DMS153 treated with DMSO at 0.1 percent for 48 hours (cell line): ENCODE measurements at regions not wholly inside any gene's neighbourhood (a gene's known extent, or its start where the extent isn't known, plus 50 kb on each side); places are given as distances from the start of the nearest gene placed in this dataset.

ENCODE experiments used
- DNase-seq: peaks from one replicate; lab custom pipeline; 2025; ENCODE audit not compliant: unreplicated experiment; lab: John Stamatoyannopoulos, UW

DNA sequence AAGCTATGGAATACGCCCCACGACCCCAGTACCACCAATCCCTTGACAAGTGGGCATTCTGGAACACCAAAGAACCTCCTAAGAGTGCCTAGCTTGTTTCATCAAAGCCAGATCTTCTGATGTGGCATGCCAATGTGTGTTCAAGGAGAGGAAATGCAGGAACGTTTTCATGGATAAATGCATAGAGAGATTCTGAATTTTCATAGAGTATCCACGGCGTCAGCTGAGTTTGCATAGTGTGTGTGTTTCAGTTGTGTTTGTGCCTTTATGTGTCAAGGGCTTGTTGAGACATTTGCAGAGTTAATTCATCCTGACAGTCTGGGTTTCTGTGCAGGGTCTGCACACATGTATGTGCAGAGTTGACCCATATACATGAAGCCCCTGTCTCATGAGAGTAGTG is 172.7 kb upstream of the LRFN2 start:
- no peak for DNase-seq

DNA sequence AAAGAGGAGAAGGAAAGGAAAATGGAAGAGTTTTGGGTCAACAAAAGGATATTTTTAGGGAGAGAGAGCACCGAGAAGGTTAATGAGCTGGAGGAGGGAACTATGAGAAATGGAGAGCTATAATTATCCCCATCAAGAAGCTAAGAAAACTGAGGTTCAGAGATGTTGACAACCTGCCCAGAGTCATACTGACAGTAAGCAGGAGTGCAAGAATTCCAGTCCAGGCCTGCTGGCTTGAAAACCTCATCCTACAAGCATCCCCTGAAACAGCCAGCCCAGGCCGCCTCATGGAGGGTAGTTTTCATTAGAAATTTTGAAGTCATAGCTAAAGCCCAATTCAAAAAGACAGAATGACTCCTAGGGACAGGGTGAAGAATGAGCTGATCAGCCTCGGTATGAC is 172.1 kb upstream of the LRFN2 start:
- no peak for DNase-seq

DNA sequence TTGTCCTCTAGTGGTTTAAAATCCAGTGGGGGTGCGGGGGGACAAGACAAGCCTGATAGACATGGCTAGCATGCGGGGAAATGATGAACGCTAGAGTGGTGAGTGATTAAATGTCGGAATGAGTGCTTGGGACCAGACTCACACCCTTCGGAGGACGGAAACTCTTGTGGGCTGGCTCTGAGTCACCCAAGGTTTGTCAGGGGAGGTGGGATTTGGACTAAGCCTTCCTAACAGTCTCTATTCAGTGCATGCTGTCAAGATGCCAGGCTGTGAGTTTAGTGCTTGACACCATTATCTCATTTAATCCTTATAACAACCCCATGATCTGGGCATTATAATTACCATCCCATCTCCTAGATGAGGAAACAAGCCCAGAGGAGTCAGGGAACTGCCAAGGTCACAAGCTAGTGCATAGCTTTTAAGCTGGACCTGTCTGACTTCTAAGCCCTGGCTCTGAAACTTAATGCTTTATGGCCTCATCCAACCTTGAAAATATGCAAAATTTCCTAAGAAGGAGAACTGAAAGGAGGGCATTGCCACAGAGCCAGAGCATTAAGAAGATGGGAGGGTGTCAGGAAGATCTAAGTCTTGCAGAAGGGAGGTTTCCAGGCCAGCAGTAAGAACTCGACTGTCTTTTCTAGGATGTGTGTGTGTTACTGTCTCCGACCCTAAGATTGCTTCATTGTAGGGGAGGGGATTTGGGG is 168.7 kb upstream of the LRFN2 start:
- DNase-seq = no peak

DNA sequence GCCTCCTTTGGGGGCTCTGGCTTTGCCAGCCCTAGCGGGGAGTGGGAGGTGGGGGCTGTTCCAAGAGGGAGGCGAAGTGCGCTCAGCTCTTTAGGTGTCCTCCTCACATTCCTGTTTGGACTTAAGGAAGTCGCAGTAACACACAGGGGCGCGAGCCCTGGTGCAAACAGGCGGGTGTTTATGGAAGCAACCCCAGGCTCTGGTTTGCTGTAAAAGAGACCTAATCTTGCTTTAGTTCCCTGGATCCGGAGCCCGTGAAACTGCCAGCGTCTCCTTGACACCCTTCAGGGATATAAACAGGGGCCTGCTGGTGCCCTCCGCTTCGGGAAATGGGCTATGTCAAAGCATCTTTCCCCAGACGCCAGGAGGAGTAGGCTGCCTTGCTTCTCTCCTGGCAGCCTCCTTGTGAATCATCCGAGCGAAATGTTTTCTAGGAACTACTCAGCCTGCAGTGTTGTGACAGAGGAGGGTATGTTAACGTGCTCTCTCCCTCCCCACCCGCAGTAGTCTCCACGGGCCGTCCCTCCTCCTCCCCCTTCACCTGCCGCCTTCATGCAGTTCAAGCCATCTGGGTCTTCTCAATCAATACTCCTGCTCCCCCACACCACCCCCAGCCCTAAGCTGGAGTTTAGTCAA is 168.0 kb upstream of the LRFN2 start:
- DNase-seq = no peak

DNA sequence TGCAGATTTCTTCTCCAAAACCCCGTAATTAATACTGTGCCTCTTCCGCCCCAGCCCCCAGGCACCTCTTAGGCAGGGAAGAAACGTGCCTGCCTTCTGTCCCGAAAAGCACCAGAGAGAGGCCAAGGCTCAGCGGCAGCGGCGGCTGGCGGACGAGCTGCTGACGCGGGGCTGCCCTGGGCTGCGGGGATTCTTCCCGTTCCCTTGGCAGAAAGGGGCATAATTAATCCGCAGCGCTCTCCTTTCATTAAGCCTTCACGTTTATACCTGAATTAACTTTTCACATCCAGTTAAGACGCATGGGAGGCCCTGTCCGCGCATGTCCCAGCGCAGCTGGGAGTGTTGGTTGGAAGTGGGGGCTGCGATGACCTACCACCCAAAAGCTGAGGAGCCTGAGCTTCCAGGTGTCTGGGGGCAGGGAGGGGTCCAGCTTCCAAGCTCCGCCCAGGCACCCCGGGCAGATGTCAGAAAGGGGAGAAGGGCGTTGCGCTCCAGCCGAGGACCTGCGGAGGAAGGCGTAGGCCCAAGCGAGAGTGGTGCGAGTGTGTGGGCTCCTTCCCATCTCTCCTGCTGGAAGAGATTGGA is 167.4 kb upstream of the LRFN2 start:
- DNase-seq = no peak

DNA sequence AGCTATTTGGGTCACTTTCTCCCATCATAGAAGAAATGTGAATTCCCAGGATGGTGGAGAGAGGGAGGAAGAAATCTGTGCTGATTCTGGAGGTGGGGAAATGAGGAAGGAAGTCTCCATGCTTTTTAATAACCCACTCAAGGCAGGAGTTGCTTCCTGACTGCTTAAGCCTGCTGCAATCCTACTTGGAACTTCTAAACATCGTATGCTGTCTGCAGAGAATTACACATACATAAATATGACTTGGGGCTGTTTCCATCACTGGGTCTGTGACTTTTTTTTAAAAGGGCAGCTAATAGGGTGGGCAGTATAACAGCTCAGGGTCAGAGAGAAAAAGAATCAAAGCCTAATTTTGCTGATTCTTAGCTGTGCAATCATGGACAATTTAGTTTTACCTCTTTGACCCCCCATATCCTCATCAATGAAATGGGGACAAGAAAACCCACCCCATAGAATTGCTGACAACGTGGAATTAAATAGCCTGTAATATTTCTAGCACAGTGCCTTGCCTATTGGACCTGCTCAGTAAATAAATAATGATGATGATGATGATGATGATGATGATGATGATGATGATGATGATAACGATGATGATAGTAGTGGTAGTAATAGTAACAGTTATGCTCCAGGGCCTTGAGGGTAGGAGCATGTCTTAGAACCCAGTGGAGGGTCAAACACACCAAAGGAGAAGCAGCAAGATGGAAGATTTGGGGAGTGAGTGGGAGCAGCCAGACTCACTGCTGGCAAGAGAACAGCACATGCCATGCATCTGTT is 166.7 kb upstream of the LRFN2 start:
- no peak for DNase-seq

DNA sequence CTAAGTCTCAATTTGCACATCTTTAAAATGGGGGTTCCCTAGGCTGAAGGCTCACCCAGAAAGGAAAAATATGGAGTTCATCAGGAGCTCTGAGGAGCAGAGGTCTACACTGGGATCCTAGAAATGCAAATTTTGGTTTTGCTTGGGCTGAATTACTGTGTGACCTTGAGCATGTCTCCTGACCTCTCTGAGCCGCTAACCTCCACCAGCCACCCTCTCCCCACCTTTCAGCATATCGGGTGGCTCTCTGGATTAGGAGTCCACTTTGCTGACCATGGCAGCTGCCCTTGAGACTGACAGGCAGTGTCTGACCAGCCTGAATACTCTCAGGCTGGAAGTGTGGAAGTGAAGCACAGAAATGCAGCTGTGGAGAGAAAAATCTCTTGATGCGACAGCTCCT is 165.9 kb upstream of the LRFN2 start:
- no peak for DNase-seq

DNA sequence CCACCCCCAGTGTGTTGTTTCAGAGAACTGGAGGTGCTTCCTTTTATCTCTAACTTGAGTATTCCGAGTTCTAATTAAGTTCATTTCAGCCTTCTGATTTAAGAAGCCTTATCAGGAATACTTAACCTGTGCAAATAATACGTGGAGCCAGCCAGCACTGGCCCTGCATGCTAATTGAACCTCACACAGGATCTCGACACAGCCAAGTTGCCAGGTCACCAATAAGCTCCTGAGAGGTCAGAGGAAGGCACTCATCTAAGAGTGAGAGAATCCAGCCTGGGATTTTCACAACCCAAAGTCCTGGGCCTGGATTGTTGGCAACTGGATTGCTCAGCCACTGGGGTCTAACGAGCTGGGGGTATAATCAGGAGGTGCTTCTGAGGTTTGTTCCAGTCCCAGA is 157.7 kb upstream of the LRFN2 start:
- DNase-seq = no peak

DNA sequence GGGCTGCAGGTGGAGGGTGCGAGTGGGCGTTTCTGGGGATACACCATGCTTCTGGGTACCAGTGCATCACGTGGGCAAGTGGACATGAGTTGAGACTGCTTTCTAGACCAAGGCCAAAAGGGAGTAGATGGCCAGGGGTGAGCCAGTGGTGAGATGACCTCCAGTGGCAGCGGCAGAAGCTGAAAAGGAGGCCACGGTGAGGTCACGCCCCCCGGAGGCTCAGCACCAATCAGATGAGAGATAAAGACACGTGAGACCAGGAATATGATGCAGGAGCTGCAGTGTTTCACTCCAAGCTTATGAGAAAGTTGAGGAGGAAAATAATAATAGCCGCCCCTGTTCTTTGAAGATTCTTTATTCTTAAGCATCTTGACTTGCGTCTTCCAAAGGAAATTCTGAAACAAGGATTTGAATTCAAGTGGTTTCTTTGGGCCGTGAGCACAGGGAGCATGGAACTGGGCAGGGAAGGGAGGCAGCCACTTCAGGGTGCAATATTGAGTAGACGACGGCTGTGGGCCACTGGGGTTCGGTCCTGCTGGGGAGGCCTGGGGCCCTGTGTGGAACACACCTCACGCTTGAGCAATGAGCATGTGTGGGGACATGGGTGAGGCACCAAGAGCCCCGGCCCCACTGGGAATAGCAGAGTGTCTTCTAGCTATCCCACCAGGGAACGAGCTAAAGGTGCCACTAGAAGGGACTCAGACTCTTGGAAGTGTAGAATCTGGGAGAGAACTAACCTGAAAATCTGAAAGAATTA is 156.7 kb upstream of the LRFN2 start:
- no peak for DNase-seq

DNA sequence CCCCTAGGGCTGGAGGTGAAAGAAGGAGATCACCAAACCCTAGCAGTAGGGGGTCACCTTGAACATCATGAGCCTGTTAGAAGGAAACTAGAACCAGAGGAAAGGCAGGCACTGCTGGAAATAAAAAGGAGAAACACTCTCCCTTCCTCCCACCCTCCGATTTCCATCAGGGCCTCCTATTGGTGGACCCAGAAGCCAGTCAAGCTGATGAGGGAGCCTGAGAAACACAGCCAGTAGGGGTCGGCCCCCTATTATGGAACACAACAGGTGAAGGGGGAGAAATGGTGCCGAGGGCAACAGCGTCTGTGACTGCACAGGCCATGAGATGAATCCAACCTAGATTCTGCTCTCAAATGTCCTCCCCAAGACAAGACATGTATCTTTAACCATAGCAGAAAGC is 156.1 kb upstream of the LRFN2 start:
- DNase-seq = no peak

DNA sequence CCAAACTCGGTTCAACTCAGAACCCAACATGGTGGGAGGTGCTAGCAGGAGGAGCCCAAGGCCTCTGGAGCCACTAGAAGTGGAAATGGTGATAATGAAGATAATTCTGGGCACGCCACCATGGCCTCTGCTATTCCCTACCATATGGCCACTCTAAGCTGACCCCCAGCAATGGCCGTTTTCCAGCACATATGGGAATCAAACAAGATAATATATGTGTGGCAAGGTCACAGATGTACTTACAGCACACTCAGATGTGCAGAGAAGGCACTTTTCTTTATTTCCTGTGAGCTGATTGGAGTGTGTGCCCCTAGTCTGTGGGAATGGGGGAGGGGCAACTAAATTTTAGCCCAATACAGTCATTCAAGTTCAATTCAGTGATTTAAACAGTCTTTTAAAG is 153.4 kb upstream of the LRFN2 start:
- DNase-seq = no peak

DNA sequence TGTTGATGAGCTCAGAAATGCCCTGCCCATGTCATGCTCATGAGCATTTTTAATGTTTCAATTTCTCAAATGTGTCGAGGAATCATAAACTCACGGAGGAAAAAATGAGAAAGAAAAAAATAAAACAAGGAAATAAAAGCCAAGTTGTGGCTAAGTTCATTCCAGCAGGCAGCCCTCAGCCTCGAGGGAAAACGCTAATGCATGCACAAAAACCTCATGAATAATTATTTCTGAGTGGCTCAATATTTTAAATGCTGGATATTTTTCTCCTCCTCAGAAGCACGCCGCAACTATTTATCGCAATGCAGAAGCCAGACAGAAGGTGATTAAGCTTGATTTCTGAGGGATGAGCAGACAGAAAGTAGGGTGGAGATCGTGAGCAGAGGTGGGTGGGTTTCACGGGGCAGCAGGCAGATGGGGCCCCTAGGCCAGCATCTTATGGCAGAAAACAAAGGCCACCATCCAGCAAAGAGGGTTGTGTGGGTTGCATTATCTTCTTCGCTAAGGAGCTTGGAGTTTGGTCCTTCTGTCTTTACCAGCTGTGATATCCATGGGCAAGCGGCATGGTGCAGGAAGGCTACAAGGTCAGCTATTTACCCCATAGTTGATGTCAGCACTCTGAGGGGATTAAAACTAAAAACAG is 151.5 kb upstream of the LRFN2 start:
- DNase-seq = no peak

DNA sequence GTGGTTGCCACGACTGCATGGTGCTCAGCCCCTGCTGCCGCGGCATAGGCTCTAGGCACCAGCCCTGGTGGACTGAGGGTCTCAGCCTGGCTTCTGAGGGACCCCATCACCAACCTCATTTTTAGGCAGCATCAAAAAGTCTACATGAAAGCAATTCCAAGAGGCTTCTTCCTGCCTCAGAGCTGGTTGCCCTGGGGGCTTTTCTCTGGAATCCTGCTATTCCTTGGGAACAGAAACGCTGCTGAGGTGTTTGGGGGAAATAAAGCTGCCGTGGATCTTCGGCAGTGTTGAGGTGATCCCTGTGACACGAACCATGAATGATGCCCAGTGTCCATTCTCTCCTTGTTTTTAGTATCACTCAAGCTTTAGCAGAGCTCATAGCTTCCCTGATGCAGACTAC is 148.4 kb upstream of the LRFN2 start:
- no peak for DNase-seq

DNA sequence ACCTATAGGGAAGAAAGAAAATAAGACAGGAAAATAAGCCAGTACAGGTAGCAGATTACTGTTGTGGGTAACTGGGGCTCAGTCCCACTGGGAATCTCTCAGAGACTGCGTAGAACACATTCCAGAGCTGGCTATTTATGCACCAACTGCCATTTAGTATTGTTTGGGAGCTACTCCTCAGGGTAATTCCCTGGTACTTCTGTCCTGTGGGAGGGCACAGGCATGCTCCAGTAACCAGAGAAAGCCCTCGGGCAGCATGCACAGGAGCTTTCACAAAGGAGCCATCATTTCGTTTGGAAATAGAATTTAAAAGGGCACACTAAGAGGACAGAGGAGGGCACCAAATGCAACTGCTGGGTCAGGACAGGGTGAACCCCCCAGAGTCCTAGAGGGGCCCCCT is 148.0 kb upstream of the LRFN2 start:
- no peak for DNase-seq

DNA sequence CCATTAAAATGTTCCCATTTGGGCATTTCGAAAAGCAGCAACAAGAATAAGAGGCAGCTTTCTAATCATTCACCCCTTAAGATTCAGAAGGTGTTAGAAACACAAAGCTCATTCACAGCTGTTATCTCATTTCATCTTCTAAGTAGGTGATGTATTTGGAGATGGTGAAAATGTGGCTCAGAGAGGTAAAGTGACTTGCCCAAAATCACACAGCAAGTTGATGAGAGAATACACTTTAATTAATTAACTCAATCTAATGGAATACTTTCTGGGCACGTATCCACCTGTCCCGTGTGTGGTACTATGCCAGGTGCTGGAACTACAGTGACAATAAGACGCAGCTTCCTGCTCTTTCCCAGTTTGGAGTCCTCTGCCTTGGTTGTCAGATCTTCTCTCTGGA is 147.4 kb upstream of the LRFN2 start:
- DNase-seq = no peak

DNA sequence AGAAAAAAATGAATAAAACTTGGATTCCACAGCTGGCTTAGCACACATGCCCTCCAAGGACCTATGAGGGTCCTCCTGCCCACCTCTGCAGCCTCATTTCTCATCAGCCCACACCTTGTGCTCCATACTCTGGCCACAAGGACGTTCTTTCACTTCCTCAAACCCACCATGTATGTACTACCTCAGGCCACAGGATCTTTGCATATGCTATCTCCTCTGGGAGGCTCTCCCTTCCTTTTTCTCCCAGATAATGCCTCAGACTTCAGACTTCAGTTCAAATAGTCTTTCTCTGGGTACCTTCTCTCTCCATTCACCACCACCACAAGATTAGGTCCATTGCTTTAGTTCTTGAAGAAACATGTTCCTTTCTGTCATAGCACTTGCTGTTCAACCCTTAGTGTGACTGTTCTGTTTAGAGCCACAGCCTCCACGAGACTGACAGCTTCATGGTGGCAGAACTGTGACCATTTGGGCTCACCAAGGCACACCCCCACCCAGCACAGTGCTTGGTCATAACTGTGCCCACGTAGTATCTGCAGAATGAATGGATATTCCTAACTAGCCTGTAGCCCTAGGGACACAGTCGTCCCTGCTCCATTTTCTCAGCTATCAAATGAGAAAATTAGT is 146.7 kb upstream of the LRFN2 start:
- DNase-seq = no peak

DNA sequence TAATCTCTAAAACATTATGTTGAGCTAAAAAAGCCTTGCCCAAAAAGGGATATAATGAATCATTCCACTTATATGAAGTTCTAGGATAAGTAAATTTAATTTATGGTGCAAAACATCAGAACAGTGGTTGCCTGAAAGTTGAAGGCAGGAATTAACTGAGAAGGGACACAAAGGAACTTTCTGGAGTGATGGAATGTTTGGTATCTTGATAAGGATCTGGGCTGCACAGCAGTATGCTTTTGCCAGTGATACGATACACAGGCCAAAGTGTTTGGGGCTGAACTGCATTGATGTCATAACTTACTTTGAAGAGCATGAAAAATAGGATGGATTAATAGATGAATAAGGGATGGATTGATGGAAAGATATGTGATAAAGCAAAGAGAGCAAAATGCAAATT is 146.1 kb upstream of the LRFN2 start:
- no peak for DNase-seq

DNA sequence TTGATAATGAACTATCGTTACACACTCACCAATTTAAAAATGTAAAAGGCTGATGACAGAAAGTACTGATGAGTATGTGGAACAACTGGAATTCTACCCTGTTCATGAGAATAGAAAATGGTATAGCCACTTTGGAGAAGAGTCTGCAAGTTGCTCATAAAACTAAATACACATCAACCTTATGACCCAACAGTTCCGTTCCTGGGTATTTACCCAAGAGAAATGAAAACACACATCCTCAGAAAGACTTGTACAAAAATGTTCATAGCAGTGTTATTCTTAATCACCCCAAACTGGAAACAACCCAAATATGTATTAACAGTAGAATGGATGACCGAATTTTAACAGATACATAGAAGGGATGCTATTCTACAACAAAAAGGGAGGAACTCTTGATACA is 145.7 kb upstream of the LRFN2 start:
- DNase-seq = no peak

DNA sequence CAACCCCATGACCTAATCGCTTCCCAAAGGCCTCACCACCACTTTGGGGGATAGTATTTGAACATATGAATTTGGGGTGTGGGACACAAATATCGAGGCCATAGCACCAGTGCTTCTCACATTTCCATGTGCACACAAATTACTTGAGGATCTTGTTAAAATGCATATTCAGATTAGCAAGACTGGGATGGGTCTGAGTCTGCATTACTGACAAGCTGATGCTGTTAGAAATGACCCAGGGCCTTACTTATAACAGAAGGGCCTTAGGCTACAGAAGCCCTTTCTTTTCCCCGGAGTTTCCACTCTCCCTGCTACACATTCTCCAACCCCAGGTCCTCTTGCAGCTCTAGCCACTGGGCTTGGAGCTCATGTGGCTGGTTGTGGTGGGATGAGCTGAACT is 141.5 kb upstream of the LRFN2 start:
- DNase-seq = no peak

DNA sequence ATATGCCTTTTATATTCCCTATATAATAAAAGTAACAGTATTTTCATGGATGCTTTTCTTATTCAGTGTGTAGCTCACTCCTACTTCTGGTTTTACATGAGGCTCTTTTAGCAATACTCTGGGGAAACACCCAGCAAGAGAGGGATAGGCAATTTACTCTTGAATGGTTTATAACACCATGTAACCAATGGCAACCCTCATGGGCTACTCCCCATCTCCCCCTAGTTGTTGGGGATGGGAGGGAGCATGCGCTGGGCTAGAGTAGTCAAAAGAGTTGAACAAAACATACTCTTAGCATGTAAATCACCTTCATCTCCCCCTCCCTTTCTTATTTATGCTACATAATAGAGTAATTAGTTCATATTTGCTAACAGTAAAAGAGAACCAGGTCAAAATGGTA is 140.1 kb upstream of the LRFN2 start:
- DNase-seq = no peak
